ENCODE measurements at regions not wholly inside any gene's neighbourhood (a gene's known extent, or its start where the extent isn't known, plus 50 kb on each side); places are given as distances from the start of the nearest gene placed in this dataset.

DNA sequence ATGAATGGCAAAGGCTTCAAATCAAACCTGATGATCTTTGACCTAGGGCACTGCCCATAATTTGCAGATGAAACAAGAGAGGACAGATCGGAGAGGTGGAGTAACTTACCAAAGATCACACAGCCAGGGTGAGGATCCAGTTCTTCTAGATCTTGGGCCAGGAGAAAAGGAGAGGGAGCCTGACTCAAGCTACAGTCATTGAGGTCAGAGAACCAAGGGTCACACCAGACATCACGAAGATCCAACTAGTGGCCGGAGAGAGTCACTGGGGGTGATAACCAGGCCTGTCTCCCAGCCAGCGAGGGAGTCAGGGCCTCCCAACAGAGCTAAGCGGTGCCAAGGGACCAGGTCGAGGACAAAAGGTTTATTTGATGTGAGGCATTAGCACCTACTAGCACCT lies 115.0 kb downstream of the RIPK4 start:
- DNase-seq, result no peak

DNA sequence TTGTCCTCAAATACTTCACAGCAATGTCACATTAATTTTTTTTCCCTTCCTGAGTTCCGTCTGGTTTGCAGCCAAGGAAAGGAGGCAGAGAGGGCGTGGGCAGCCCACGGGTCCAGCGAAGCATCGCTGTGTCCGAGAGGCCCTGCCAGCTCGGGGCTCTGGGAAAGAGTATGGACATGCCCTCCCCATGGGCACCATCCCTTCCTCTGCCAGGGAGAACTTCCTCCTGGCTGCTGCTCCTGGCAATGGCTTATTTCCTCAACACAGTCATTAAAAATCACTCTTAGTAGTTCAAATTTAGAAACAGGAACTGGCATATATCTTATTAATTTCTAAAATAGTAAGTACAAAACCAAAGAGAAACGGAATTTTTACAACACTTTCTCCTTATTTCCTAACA lies 115.4 kb downstream of the RIPK4 start:
- no peak for DNase-seq

DNA sequence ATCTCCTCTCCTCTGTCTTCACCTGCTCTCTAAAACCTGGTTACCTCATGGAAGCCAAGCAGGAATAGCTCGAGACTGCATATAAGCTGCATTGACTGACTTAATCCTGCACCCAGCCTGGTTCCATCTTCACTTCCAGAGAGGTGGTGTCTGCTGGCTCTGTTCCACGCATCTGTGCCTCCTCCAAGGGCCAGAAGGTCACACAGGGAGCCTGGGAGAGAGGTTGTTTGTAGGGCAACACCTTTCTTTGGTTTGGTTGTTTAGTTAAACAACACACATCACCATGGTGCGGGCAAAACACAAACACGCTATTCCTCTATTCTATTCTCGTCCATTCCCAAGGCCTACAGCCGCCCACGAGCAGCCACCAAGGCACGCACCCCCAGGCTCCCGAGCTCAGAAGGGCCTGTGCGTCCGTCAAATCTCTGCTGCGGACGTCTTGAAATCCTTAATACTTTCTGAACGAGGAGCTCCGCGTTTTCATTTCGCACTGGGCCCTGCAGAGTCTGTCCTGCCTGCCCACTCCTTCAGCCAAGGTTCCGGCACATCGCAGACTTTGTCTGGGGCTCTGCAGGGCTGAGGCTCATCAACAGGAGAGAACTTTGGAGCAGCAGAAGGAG lies 116.2 kb downstream of the RIPK4 start:
- no peak for DNase-seq

DNA sequence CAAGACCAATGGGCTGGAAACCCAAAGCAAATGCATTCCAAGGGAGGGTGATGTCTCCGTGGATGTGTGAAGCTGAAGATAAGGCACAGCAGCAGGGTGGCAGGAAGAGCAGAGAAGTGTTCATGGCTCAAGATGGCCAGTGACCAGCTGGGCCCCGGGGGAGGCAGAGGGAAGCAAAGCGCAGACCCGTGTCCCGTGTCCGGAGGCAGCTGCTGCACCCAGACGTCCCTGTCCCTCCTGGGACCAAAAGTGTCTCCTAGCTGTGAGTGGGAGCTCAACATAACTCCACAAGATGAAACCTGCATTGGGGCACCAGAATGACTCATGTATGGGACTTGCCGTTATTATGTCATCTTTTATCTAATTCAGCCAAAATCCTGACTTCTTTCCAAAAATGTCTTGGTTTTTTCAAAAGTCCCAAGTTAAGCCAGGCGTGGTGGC lies 118.2 kb downstream of the RIPK4 start:
- DNase-seq, result no peak

DNA sequence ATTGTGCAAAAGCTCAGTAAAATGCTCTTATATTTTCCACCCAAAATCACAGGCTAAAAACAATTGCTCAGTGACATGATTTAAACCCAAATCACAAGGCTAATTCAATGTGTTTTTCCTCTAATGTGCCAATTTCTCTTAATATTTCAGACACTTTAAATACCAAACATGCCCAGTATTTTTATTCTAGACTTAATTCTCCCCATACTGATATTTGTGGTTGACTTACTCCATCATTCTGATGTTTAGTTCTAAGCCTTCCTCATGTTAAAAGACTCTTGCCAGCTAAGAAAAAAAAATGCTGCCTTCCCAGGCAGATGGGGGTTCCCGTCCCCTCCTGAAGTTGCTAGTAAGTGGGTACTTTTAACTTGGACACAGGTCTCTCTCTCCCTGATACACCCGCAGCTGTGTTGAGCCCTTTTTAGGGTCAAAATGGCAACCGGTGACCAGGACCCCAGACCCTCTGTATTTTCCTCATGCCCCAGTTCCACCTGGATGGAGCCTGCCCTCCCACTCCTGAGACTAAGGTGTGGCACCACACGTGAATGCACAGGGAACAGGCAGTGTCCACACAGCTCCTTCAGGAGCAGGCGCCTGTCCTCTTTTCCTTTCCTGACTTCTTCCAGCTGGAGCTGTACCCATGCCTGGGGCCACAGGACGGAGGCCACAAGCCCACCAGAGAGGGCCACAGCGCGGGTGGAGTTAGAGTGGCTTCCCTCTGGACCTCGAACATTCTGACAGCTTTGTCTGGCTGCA lies 118.9 kb downstream of the RIPK4 start:
- DNase-seq, result no peak

DNA sequence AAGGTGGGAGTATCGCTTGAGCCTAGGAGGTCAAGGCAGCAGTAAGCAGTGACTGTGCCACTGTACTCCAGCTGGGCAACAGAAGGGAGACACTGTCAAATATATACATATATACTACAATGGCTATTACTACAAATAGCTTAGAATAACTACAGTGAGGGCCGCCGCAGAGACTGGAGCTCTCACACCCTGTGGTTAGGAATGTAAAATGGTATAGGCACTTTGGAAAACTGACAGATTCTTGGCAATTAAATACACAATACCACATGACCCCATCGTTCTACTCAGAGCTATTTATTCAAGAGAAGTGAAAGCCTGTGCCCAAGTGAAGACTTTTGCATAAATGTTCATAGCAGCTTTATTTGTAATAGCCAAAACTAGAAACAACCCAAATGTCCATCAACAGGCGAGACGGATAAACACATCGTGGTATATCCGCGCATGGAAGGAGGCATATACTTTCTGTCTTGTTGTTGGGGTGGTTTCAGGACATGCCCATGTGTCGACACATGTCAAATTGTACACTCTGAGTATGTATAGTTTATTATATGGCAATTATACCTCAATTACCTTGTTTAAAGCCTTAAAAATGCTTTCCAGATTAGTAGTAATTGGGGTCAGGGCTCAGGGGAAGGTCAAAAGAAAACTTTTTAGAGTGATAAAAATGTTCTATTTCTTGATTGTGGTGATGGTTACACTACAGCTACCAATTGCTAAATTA lies 123.4 kb downstream of the RIPK4 start:
- DNase-seq, result no peak

DNA sequence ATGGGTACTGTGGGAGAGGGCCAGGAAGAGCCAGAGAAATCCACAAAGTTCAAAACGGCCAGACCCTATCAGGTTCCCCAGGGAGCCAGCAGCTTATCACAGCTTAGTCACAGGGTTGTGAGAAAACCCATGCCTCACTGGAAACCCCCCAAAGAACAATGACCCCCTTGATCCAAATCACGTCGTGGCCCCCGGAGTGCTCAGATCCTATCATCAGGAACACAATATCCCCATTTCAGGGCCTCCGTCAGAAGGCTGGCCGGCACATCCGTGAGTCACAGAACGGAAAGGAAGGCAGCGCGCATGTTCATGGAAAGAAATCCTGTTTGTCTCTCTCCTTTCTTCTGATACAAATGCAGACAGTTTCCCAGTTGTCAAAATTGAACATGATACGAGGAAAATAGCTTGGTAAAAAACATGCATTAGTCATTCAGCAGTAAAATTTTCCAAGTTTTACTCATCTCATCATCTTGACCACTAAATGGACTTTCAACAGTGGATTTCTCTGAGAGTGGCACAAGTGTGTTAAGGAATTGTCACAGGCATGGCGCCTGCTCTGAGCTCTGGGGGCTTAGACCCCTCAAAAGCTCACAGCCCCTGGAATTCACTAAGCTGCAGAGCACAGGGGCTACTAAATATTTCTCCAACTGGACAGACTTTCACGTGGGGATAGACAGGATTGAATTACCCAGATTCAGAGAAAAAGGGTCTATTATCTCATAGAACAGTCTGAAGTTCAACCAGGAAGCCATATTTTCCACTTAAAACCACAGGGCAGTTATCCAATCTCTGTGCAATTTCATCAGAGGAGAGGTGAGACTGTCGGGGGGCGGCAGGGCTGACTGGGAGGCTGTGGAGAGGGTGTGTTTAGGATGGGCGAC lies 124.8 kb downstream of the RIPK4 start:
- no peak for DNase-seq

DNA sequence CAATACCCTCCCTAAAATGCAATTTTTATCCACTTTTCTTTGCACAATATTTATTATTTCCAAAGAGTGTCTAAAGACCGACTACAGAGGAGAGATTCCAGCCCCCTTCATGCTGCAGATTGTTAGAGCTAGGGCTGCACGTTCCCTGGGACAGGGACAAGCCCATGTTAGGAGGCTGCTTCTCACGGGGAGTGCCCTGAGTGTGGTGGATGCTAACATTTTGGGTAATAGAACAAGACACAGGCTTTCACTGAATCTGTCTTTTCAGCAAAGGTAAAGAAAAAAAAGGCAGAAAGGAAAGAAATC lies 125.4 kb downstream of the RIPK4 start:
- DNase-seq, result no peak

DNA sequence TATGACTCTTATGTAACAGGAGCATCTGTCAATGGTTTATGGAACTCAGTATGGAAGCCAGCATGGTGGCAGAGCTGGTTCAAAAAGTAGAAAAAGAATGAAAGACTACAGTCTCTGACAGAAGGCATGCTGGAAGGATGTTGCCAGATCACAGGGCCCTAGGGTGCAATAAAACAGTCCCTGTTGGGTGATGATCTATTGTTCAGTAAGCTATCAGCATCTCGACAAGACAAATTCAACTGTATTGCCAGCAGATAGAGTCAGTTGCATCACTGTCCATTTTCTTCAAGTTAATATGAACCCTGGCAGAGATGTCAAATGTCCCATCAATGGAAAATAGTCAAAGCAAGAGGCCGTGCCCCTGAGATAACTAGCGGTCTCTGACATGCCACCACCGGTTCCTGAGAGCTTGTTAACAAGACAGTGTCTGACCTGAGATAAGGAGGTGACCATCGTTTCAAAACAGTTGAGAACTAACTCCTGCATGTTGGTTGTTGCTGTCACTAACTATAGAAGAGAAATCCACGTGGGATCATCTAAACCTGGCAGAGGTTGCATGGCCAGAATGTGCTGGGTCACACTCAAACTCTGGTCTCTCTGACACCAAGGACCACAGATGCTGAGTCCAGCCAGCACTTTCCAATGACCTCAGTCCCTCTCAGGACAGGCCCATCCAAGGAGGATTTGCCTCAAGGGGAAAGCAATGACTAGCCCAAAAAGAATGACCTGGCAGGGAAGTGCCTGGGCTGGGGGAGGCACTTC lies 125.9 kb downstream of the RIPK4 start:
- DNase-seq, result no peak

DNA sequence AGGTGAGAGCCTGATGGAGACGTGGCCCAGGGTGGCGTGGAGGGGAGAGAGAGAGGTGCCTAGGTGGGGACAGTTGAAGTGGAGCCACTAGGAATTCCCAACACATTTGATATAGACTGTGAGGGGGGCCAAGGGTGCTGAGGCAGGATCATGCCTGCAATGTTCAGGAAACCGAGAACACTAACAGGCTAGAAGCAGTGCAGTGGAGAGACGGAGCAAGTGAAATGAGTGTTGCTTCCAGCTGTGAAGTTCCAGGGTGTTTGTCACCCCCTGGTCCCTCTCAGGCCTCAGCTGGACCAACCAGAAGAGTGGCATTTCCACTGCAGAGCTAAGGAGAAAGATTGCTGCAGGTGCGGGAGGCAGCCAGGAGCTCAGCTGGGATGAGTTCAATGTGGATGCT lies 127.1 kb downstream of the RIPK4 start:
- DNase-seq, result no peak

DNA sequence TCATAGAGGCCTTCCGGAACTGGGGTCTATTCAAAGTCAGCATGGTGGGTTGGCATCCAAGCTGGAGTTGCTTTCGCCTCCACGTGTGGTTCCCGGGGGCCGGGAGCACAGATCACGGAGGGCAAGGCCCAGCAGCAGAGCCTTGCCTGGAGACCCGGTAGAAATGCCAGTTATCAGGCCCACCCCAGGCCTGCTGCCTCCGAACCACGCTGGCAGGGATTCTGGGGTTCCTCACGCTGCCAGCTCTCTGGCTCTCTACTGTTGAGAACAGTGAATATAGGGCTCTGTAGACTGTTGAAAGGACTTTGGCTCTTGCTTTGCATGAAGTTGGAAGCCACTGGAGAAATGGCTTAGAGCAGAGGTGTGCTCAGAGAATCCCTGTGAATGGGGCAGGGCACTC lies 127.5 kb downstream of the RIPK4 start:
- DNase-seq, result no peak

DNA sequence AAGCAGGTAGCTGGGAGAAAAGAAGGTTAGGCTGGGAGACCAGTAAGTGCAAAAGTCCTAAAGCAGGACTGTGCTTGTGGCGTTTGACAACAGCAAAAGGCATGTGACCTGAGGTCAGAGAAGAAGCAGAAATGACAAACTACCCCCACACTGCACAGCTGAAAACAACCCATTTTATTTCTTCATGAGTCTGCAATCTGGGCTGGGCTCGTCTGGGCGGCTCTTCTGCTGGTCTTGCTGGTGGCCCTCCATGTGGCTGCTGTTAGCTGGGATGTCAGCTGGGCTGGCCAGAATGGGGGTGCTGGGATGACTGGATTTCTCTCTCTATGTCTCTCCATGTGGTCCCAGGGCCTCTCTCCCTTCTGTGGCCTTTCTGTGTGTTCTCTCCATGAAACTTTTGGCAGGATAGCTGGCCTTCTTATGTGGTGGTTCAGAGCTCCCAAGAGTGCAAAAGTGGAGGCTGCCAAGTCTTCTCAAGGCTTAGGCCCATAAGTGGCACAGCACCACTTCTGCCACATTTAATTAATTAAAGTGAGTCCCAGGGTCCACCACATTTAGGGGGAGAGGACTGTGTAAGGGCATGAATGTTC lies 128.6 kb downstream of the RIPK4 start:
- no peak for DNase-seq

DNA sequence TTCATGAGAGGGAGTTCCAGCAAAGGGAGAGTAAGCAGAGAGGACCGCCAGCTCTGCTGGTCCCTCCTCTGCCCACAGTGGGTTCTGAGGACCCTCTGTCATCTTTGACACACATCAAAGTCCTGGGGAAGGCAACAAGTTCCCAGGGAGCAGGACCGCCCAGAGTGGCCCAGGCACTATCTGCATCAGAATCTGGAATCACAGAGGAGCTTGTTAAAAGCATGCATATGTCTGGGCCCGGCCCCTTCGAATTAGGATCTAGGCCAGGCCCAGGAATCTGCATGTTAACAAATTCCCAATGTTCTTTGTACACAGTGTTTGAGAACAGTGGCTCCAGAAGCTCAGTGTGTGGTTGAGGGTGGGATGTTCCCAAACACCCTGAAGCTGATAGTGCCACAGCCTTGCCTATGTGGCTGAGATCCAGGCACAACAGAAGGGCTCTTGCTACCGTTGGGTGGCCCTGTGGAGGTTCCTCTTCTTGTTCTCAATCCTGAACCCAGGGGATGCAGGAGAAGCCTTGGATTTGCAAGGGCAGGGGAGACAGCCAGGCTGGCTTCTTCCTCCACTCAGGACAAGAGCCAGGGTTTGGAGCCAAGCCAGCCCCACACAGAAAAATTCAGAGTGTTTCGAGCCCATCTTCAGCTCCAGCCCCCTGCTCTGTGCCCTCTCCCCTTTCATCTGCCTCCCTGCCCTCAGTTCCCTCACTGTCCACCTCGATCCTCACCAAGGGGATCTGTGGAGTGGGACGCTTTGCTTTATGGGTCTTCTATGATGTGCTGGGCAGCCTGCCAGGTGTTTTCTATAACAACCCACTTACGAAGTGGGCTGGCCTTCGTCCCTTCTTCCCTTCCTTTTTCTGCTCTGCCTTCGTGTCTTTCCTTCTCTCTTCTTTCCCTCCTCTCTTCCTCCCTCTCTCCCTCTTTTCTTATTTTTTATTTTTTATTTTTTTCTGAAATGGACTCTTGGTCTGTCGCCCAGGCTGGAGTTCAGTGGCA lies 129.0 kb upstream of the TMPRSS2 start:
- DNase-seq, result no peak

DNA sequence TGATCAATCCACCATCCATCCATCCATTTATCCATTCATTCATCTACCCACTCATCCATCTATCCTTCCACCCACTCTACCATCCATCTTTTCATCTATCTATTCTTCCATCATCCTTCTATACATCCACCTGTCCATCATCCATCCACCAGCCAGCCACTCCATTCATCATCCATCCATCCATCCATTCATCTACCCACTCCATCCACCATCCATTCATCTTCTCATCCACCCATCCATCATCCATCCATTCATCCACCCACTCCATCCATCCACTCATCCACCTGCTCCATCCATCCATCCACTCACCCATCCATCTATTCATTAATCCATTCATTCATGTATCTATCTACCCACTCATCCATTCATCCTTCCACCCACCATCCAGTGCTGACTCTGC lies 127.9 kb upstream of the TMPRSS2 start:
- no peak for DNase-seq

DNA sequence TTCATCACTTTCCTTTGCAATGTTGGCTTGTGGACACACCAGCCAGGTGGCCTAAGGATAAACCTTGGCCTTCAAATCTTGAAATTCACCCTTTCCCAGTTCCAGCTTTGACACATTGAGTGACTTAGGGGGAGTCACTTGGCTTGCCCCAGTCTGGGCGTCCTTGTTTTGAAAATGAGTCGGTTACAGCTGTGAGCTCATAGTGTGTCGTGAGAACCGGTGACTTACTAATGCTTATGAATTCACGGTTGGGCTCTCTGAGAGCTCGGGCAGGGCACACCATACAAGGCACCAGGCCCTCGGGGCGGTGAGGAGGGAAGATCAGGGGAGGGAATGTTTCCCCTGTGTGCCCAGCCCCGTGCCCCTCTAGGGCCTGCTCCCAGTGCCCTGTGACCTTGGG lies 126.9 kb upstream of the TMPRSS2 start:
- DNase-seq, result no peak

DNA sequence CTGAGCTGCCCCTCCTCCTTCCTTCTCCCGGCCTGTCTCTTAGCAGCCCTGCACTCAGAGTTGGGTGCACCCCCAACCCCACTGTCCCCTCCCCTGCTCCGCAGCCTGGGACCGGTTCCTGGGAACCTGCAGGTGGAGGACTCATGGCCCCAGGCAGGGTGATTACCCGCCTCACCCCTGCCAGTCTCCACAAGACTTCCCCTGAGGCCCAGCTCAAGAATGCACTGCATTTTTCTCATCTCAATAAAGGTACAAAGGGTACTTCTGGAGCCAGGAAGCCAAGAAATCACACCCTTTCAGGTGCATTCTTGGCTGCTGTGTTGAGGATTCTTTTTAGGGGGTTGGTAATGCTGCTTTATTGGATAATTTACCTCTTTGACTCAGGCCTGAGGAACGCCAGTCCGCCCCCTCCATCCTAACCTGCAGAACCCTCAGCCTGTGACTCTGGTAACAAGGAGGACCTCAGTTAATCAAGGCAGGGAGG lies 126.3 kb upstream of the TMPRSS2 start:
- no peak for DNase-seq

DNA sequence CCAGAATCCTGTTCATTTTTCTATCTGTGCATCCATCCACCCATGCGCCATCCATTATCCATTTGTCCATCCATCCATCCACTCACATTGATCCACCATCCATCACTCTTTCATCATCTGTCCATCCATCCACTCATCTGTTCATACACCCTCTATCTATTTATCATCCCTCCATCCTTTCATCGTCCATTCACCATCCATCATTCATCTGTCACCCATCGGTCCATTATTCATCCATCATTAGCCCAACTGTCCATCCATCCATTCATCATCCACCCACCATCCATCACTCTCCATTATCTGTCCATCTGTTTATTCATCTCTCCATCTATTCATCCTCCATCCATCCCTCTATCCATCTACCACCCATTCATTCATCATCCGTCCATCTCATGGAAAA lies 125.7 kb upstream of the TMPRSS2 start:
- DNase-seq, result no peak

DNA sequence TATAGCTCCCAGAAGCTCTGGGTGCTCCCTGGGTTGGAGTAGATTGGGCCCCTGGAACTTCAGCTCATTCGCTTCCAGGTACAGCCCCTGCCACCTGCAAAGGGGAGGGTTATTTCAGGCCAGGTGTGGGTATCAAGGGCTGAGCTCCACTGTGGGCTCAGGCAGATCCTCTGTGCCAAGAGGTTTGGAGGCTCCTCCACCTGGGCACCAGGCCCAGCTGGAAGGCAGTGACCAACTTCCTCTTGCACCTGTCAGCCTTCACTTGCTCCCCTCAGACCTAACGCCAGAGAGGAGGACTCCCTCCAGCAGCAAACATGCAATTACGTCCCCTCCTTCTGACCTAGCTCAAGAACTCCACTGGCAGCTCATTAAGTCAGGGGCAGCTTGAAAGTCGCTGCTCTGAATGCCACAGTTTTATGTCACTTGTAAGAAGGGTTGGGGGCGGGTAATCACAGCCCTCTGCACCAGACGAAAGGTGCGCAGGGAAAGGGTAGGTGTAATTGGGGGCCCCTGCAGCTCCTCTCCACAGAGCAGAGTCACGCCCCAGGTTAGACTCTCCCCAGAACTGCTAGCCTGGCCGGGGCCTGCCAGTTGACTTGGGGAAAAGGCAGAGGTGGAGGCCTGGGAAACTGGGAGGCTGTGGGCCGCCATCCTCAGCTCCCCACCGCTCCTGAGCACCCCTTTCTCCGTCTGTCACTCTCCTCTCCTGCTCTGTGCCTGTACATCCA lies 125.0 kb upstream of the TMPRSS2 start:
- no peak for DNase-seq

DNA sequence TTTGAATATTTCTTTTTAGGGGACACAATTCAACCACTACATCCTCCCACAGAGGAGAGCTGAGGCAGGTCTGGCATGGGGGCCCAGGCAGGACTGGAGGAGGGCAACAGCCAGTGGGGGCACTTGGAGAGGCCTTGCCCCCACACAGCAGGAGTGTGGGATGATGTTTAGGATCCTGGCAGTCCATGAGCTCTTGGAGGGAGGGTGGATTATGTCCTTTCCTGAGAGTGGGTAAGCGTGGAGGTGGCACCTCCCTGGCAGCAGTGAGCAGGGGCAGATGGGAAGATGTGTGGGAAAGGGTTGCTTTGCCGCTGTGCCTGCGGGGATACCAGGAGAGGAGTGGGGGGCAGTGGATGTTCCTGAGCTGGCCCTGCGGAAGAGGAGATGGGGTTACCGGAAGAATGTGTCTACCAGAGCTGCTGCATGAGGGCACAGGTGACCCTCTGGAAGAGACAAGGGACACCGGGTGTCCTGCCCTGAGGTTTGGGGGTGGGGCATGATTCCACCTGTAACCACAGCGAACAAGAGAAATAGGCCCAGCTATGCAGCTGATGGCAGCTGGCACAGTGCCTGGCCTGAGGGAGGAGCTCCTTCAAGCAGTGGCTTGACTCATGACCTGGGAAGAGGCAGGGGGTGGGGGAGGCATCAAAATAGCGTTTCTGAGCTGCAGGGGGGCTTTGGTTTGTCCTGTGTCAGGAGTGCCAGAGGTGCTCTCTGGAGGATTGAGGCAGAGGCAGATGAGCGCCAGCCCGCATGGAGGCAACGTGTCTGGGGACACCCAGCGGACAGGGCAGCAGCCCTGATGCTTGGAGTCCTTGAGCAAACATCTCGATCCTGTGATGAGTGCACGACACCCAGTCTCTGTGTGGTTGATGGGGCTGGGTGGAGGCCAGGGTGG lies 123.9 kb upstream of the TMPRSS2 start:
- no peak for DNase-seq

Measured in activated CD4-positive, alpha-beta T cell treated with anti-CD3 and anti-CD28 coated beads for 4 hours (primary cell).